NCI-H2171 treated with DMSO at 0.1 percent for 48 hours (cell line): ENCODE measurements at regions not wholly inside any gene's neighbourhood (a gene's known extent, or its start where the extent isn't known, plus 50 kb on each side); places are given as distances from the start of the nearest gene placed in this dataset.
"Not testable (repeated sequence)": the region's sequence is repeated elsewhere in the genome, so short reads cannot be mapped to it uniquely, and the experiment has no call there.

Source experiments
- DNase-seq: peaks from one replicate; lab custom pipeline; 2025; lab: John Stamatoyannopoulos, UW

GRCh38 chr13:112222971-112223370, 153.2 kb upstream of the SPACA7 start:
- DNase-seq = no peak

- not testable (repeated sequence) for DNase-seq
Observed at GRCh38 chr13:112223929-112224328, 152.2 kb upstream of the SPACA7 start.

GRCh38 chr13:112225429-112226090, 150.6 kb upstream of the SPACA7 start:
- DNase-seq = no peak

- no peak for DNase-seq
Observed at GRCh38 chr13:112226320-112227002, 149.7 kb upstream of the SPACA7 start.

GRCh38 chr13:112227031-112227430, 149.1 kb upstream of the SPACA7 start:
- DNase-seq = no peak

GRCh38 chr13:112229445-112229844, 146.7 kb upstream of the SPACA7 start:
- DNase-seq = no peak

GRCh38 chr13:112229992-112230872, 145.9 kb upstream of the SPACA7 start:
- no peak for DNase-seq

GRCh38 chr13:112231451-112232083, 144.6 kb upstream of the SPACA7 start:
- DNase-seq = no peak

GRCh38 chr13:112233256-112233655, 142.9 kb upstream of the SPACA7 start:
- no peak for DNase-seq

GRCh38 chr13:112233716-112234115, 142.4 kb upstream of the SPACA7 start:
- no peak for DNase-seq

- no peak for DNase-seq
Observed at GRCh38 chr13:112234131-112234875, 141.9 kb upstream of the SPACA7 start.

- no peak for DNase-seq
Observed at GRCh38 chr13:112236016-112236415, 140.1 kb upstream of the SPACA7 start.

GRCh38 chr13:112236539-112237197, 139.5 kb upstream of the SPACA7 start:
- no peak for DNase-seq

GRCh38 chr13:112238436-112238995, 137.6 kb upstream of the SPACA7 start:
- DNase-seq = no peak

GRCh38 chr13:112240076-112240475, 136.1 kb upstream of the SPACA7 start:
- DNase-seq = no peak

GRCh38 chr13:112241288-112241687, 134.9 kb upstream of the SPACA7 start:
- DNase-seq = no peak

- DNase-seq = no peak
Observed at GRCh38 chr13:112242777-112243176, 133.4 kb upstream of the SPACA7 start.

- DNase-seq = no peak
Observed at GRCh38 chr13:112244061-112244460, 132.1 kb upstream of the SPACA7 start.

- no peak for DNase-seq
Observed at GRCh38 chr13:112244495-112245177, 131.5 kb upstream of the SPACA7 start.

- DNase-seq = no peak
Observed at GRCh38 chr13:112245179-112245724, 130.9 kb upstream of the SPACA7 start.
